ENCODE measurements at regions not wholly inside any gene's neighbourhood (a gene's known extent, or its start where the extent isn't known, plus 50 kb on each side); places are given as distances from the start of the nearest gene placed in this dataset.

DNA sequence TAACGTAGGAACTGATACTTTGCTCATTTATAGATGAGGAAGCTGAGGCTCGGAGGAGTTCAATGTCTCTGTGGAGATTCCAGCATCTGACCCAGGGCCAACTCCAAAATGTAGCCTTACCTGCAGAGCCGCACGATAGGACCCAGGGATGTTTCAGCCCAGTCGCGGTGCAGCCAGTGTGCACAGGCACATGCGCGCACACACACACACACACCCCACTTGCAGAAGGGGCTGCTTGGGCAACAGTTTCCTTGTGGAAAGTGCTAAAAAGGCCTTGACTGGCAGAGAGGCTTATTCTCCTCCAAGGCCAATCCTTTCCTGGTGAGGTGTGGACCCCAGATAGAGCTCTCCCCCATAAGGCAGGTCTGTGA, 101.7 kb downstream of the ZFP36L2 start:
- no peaks in the 10 kb centered on the region for H3K27me3 ChIP-seq (ENCODE audit: control insufficient read depth in 2 of 2, insufficient read depth in 2 of 2, low read length in 2 of 2)
- intact Hi-C loops (cut with micrococcal nuclease): no loop called here
- H3K9me1 ChIP-seq (replicated peaks; ENCODE audit: control insufficient read depth, extremely low read depth, insufficient read depth, low read length): no peaks in the 10 kb centered on the region
- H3K27ac ChIP-seq (ENCODE audit: insufficient read depth, low read depth, low read length): no peak overlapping the region
- H3K9me3 ChIP-seq (replicated peaks; ENCODE audit: control insufficient read depth, insufficient read depth, low read length): no peaks in the 10 kb centered on the region
- TF ChIP-seq EZH2 (IDR thresholded peaks at IDR 0.05; ENCODE audit: borderline replicate concordance, low read depth, low read length, severe bottlenecking) (no peak), POLR2AphosphoS5 (IDR thresholded peaks at IDR 0.05; ENCODE audit: insufficient read depth, low read depth, low read length) (no peak), MYC (IDR thresholded peaks at IDR 0.05; ENCODE audit: low read depth, low read length) (no peak), GATA2 (IDR thresholded peaks at IDR 0.05; ENCODE audit: insufficient read depth, insufficient read length, low read depth, low read length) (no peak), POLR2A (IDR thresholded peaks at IDR 0.05; ENCODE audit: low read depth, low read length) (no peak), FOS (IDR thresholded peaks at IDR 0.05; ENCODE audit: borderline replicate concordance, insufficient read depth, low read length) (no peak), JUN (IDR thresholded peaks at IDR 0.05; ENCODE audit: borderline replicate concordance, insufficient read depth, insufficient read length, low read depth) (no peak)
- TF ChIP-seq, protein P1, sequence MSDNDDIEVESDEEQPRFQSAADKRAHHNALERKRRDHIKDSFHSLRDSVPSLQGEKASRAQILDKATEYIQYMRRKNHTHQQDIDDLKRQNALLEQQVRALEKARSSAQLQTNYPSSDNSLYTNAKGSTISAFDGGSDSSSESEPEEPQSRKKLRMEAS (IDR thresholded peaks at IDR 0.05; ENCODE audit: insufficient read depth, insufficient read length): no peak
- TF ChIP-seq, protein P2, sequence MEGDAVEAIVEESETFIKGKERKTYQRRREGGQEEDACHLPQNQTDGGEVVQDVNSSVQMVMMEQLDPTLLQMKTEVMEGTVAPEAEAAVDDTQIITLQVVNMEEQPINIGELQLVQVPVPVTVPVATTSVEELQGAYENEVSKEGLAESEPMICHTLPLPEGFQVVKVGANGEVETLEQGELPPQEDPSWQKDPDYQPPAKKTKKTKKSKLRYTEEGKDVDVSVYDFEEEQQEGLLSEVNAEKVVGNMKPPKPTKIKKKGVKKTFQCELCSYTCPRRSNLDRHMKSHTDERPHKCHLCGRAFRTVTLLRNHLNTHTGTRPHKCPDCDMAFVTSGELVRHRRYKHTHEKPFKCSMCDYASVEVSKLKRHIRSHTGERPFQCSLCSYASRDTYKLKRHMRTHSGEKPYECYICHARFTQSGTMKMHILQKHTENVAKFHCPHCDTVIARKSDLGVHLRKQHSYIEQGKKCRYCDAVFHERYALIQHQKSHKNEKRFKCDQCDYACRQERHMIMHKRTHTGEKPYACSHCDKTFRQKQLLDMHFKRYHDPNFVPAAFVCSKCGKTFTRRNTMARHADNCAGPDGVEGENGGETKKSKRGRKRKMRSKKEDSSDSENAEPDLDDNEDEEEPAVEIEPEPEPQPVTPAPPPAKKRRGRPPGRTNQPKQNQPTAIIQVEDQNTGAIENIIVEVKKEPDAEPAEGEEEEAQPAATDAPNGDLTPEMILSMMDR (IDR thresholded peaks at IDR 0.05; ENCODE audit: extremely low read depth in 1 of 2, insufficient read depth in 1 of 2, low read depth in 1 of 2, low read length in 2 of 2): no peak
- H3K36me3 ChIP-seq (ENCODE audit: control insufficient read depth in 2 of 2, extremely low read depth in 1 of 2, insufficient read depth in 2 of 2, low read length in 2 of 2): no peaks in the 10 kb centered on the region
- H3K4me3 ChIP-seq (replicated peaks in 1 of 3; ENCODE audit: insufficient read depth in 1 of 3, low read depth in 1 of 3, low read length in 3 of 3): no peak overlapping the region
- FAIRE-seq (no peak), DNase-seq (ENCODE audit: low read depth, low spot score) (no peak)
- BruUV-seq (replicated peaks): no TSS peak
- dilution Hi-C loops (cut with MboI; ENCODE audit: extremely low pct_ligation_motif_present, low sequenced_read_pairs): no loop called here
- POLR2A ChIA-PET: no interaction called here
- no peaks in the 10 kb centered on the region for H3K4me1 ChIP-seq (ENCODE audit: control insufficient read depth, extremely low read depth, insufficient read depth, low read length)
- H3K79me2 ChIP-seq (ENCODE audit: control insufficient read depth, insufficient read depth, low read length): no peaks in the 10 kb centered on the region
- no peak overlapping the region for H3K9ac ChIP-seq (replicated peaks; ENCODE audit: extremely low read depth, insufficient read depth, low read length)
- CTCF ChIA-PET: interaction anchor here (1.0 to 1.2 kb wide), 2 partner anchors 10 to 100 kb away, joined by 3 to 4 read pairs; no protein-coding TSS in a partner anchor
- H2AFZ ChIP-seq (ENCODE audit: low read depth, low read length): no peak overlapping the region
- H4K20me1 ChIP-seq (replicated peaks; ENCODE audit: control insufficient read depth, extremely low read depth, insufficient read depth, low read length): no peaks in the 10 kb centered on the region
- no peak overlapping the region for H3K4me2 ChIP-seq (ENCODE audit: insufficient read depth, low read length)

Data from endothelial cell of umbilical vein (primary cell).